ENCODE measurements at regions not wholly inside any gene's neighbourhood (a gene's known extent, or its start where the extent isn't known, plus 50 kb on each side); places are given as distances from the start of the nearest gene placed in this dataset.
"Not testable (repeated sequence)": the region's sequence is repeated elsewhere in the genome, so short reads cannot be mapped to it uniquely, and the experiment has no call there.

DNA sequence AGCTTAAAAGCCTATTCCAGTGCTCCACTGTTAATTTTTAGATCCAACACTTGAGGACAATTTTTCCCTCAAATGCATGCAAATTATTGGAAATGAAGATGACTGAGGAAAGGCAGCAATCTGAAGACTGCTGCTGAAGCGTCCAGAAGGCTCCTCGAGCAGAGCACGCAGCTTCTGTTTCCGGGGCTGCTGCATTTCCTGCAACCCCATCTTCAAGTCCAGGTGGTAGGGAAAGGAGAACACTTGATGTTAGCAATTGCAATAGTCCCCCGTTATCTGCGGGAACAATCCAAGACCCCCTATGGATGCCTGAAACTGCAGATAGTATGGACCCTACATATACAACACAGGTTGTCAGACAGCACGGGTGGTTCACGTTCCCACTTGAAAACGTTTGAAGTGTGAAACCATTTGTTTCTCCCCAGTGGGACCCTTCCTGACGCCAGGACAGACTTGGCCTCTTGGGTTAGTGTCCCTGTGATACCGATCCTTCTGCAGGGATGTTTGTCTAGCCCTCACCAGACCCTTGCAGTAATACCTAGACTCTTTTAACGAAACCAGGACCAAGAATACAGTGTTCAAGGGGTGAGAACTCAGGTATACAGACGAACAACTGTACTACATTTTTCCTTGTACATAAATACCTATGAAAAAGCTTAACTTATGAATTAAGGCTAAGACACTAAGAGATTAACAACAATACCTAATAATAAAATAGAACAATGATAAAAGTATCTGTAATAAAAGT is 152.3 kb downstream of the HSD17B3 start:
- Histone ChIP-seq H3K4me1 (peaks cover 0 to 6% (median 3%) of the 10 kb centered on the region in 4 donors), H3K27me3 (no peaks in the 10 kb centered on the region), H3K9me3 (no peaks in the 10 kb centered on the region), H3K4me3 (no peak overlapping the region), H3K36me3 (no peaks in the 10 kb centered on the region), H3K27ac (no peak overlapping the region)
- DNase-seq (no peak), ATAC-seq (ENCODE audit: low FRiP score in 2 of 2) (no peak)
- WGBS, 2 donors, result 46 to 59% methylated on average over 13 of the region's 13 CpGs
- no peak for TF ChIP-seq POLR2AphosphoS5 (IDR thresholded peaks at IDR 0.05)
- no peak for TF ChIP-seq EP300 (IDR thresholded peaks at IDR 0.05)

DNA sequence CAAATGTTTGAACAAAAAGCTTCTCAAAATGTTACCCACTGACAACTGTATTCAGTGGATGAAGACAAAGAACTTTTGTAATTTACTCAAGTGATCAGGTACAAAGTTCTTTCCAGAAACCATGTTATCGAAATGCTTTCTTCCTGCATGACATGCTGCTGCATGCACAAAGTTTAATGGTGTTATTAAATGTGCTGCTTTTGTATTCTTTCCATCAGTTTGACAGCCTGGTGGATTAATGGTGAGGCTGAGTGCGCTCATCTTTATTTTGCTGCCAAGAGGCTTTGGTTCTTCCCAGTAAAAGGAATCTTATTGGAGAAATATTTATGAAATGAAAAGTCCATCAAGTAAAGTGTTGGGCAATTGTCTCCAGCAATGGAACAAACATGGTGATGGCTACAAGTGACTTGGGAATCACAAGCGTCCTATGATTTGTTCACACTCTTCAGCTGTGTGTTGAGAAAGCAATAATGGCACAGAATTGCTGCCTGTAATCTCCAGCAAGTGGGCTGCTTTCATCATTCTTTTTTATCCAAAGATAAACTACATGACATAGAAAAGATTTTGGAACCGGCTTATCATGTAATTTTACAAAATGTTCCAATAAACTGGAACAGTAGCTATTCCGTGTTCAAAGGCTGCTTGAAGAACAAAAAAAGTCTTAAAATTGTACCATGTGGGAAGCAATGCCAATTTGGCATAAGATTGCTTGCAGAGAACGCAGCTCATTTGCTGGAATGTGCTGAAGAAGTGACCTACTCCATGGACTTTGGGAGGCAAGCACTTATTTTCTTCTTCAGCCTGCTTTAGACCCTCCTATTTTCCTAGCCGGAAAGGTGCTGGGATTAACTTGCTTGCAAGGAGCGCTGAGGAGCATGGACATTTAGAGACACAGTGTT is 153.1 kb downstream of the HSD17B3 start:
- Histone ChIP-seq H3K27ac (no peak overlapping the region), H3K27me3 (no peaks in the 10 kb centered on the region), H3K36me3 (no peaks in the 10 kb centered on the region), H3K9me3 (no peaks in the 10 kb centered on the region), H3K4me3 (no peak overlapping the region), H3K4me1 (peaks cover 0 to 6% (median 3%) of the 10 kb centered on the region in 4 donors)
- no peak for DNase-seq
- TF ChIP-seq POLR2AphosphoS5 (IDR thresholded peaks at IDR 0.05), result no peak
- TF ChIP-seq EP300 (IDR thresholded peaks at IDR 0.05), result no peak
- TF ChIP-seq POLR2A (IDR thresholded peaks at IDR 0.05), result no peak
- TF ChIP-seq, protein P1, sequence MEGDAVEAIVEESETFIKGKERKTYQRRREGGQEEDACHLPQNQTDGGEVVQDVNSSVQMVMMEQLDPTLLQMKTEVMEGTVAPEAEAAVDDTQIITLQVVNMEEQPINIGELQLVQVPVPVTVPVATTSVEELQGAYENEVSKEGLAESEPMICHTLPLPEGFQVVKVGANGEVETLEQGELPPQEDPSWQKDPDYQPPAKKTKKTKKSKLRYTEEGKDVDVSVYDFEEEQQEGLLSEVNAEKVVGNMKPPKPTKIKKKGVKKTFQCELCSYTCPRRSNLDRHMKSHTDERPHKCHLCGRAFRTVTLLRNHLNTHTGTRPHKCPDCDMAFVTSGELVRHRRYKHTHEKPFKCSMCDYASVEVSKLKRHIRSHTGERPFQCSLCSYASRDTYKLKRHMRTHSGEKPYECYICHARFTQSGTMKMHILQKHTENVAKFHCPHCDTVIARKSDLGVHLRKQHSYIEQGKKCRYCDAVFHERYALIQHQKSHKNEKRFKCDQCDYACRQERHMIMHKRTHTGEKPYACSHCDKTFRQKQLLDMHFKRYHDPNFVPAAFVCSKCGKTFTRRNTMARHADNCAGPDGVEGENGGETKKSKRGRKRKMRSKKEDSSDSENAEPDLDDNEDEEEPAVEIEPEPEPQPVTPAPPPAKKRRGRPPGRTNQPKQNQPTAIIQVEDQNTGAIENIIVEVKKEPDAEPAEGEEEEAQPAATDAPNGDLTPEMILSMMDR (IDR thresholded peaks at IDR 0.05), result no peak
- ATAC-seq (ENCODE audit: low FRiP score in 2 of 2), result peak in 1 of 2 donors; percentile 68
- WGBS, 2 donors, result 66 to 74% methylated on average over 8 of the region's 8 CpGs

DNA sequence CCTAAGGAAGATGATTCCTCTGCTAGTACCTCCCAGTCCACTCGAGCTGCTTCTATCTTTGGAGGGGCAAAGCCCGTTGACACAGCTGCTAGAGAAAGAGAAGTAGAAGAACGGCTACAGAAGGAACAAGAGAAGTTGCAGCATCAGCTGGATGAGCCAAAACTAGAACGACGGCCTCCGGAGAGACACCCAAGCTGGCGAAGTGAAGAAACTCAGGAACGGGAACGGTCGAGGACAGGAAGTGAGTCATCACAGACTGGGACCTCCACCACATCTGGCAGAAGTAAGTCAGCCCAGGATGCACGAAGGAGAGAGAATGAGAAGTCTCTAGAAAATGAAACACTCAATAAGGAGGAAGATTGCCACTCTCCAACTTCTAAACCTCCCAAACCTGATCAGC is 154.9 kb downstream of the HSD17B3 start:
- DNase-seq (peak in 1 of 2 donors; percentile 44), ATAC-seq (ENCODE audit: low FRiP score in 2 of 2) (peak in 1 of 2 donors; percentile 50)
- peak overlapping the region in 1 of 4 donors; percentile 26 for H3K27ac ChIP-seq
- not testable (repeated sequence) for H3K36me3 ChIP-seq, H3K4me1 ChIP-seq, H3K9me3 ChIP-seq, H3K4me3 ChIP-seq, H3K27me3 ChIP-seq
- WGBS, 2 donors, result 65% methylated on average over 11 of the region's 11 CpGs
- peak in 1 of 2 donors; percentile 17 for TF ChIP-seq POLR2AphosphoS5 (IDR thresholded peaks at IDR 0.05)

DNA sequence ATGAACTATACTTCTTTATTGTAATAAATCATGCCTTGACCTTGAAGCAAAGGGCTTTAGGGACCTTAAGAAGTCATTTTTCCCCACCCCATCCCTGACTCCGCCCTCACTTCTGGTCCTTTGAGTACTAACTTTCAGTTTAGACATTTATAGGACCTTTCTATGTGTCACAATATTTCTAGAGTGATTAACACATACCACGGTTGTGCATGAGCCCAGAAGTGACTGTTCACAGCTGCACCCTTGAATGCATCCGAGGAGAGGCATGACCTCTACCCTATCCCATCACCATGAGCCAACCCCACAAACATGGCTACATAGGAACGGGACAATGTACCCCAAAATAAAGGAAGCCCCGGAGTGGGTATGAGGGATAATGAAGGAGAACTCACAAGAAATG is 160.3 kb downstream of the HSD17B3 start:
- Histone ChIP-seq H3K27ac (no peak overlapping the region), H3K36me3 (no peaks in the 10 kb centered on the region), H3K27me3 (no peaks in the 10 kb centered on the region), H3K4me1 (peaks cover 25 to 32% (median 28%) of the 10 kb centered on the region in 4 donors), H3K9me3 (no peaks in the 10 kb centered on the region), H3K4me3 (no peak overlapping the region)
- TF ChIP-seq EP300 (IDR thresholded peaks at IDR 0.05) (no peak), POLR2A (IDR thresholded peaks at IDR 0.05) (no peak), POLR2AphosphoS5 (IDR thresholded peaks at IDR 0.05) (no peak)
- TF ChIP-seq, protein P1 (IDR thresholded peaks at IDR 0.05), result no peak
- whole genome bisulfite sequencing, 2 donors, result 53 to 64% methylated on average over 5 of the region's 5 CpGs
- ATAC-seq (ENCODE audit: low FRiP score in 2 of 2) (no peak), DNase-seq (no peak)

DNA sequence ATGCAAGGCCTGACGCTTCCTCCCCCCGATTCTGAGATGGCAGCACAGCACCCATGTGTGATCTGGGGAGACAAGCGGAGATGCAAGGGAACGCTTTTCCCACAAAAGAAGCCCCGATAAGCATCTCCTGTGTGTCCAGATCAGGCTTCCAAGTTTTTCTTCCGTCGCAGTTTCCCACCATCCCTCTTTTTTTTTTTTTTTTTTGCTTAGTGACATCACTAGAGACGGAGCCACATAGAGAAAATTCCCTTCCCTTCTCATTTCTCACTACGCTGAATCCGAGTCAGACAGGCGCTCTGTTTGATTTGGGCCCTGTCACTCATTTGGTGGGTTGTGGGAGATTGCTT is 160.9 kb downstream of the HSD17B3 start:
- no peak for ATAC-seq (ENCODE audit: low FRiP score in 2 of 2)

More for the DNA sequence above, 160.9 kb downstream of the HSD17B3 start:
- Histone ChIP-seq H3K4me3 (no peak overlapping the region), H3K27ac (no peak overlapping the region), H3K36me3 (no peaks in the 10 kb centered on the region), H3K27me3 (no peaks in the 10 kb centered on the region), H3K4me1 (peaks cover 26 to 34% (median 31%) of the 10 kb centered on the region in 4 donors), H3K9me3 (no peaks in the 10 kb centered on the region)
- DNase-seq, result no peak
- 86% methylated on average over 11 of the region's 11 CpGs for WGBS, 2 donors
- TF ChIP-seq, protein P1 (IDR thresholded peaks at IDR 0.05), result no peak
- no peak for TF ChIP-seq EP300 (IDR thresholded peaks at IDR 0.05)
- no peak for TF ChIP-seq POLR2AphosphoS5 (IDR thresholded peaks at IDR 0.05)
- TF ChIP-seq POLR2A (IDR thresholded peaks at IDR 0.05), result no peak
